Right lobe of liver (tissue), 6 donors: ENCODE measurements at regions not wholly inside any gene's neighbourhood (a gene's known extent, or its start where the extent isn't known, plus 50 kb on each side); places are given as distances from the start of the nearest gene placed in this dataset.
A peak's percentile ranks its signal among the peaks of the same experiment; 100 is the strongest.

Source experiments
- ATAC-seq, 4 donors: fragments of 200-7000 bp; cut with Tn5 transposase; one replicate each; pipeline ENCODE4 v1.9.1; 2020; ENCODE audit warnings: mild to moderate bottlenecking in 4 of 4, moderate library complexity in 4 of 4
- DNase-seq, 3 donors: peaks; one replicate each; pipeline ENCODE4 v3.0.0-alpha.2; 2020
- H3K27ac ChIP-seq, 3 donors: fragments of 200-600 bp; one replicate each; pipeline ENCODE4 v1.8.0; 2022
- H3K27me3 ChIP-seq, 2 donors: fragments of 200-600 bp; one replicate each; pipeline ENCODE4 v1.8.0; 2022
- H3K36me3 ChIP-seq, 4 donors: fragments of 200-600 bp; sonication (generic) in 1 of 4; one replicate each; pipeline versions ENCODE4 v1.5.1 to v1.8.0; 2017 to 2022; ENCODE audit warnings: control low read depth in 1 of 4
- H3K4me1 ChIP-seq, 4 donors: fragments of 200-600 bp; sonication (generic) in 1 of 4; one replicate each; pipeline versions ENCODE4 v1.5.1 to v1.8.0; 2017 to 2022; ENCODE audit warnings: control low read depth in 1 of 4
- H3K4me3 ChIP-seq, 3 donors: fragments of 200-600 bp; one replicate each; pipeline ENCODE4 v1.8.0; 2022
- H3K9me3 ChIP-seq, 4 donors: fragments of 200-600 bp; sonication (generic) in 1 of 4; one replicate each; pipeline versions ENCODE4 v1.5.1 to v1.8.0; 2017 to 2022; ENCODE audit warnings: control low read depth in 1 of 4
- CTCF ChIP-seq, 4 donors: fragments of 200-600 bp in 3 of 4; fragments of 450-650 bp in 1 of 4; IDR thresholded peaks; one replicate each; pipeline versions ENCODE4 v1.5.1 to v1.8.0; 2016 to 2022; ENCODE audit warnings: antibody characterized with exemption in 4 of 4, mild to moderate bottlenecking in 2 of 4
- POLR2A ChIP-seq: fragments of 450-650 bp; IDR thresholded peaks from one replicate; pipeline ENCODE4 v1.6.1; 2017; ENCODE audit warnings: antibody characterized with exemption, mild to moderate bottlenecking
- WGBS: methylation state at CpG from one replicate; pipeline ENCODE4 v1.1.6; 2018; ENCODE audit warnings: low coverage, low lambda C conversion rate; ENCODE audit not compliant: insufficient coverage; ENCODE audit errors: missing lambda C conversion rate; 5-methylcytosine and 5-hydroxymethylcytosine counted together
- intact Hi-C, 2 donors: fragments of 100-400 bp; cut with DNase I; formaldehyde crosslinking; loops; one replicate each; pipeline versions ENCODE4 v1.11.2 to v1.14.1; 2022
- donor health status: DM: no; HTN: yes; CAD: no.
- donor health status: DM: no; HTN: no; CAD: no.
- donor health status: DM: no; HTN: no; CAD: no.
- donor health status: DM: no; HTN: yes; CAD: no.
- donor health status: DM: no; HTN: yes; CAD: no.

GRCh38 chr18:78419171-78419570 is 560.4 kb upstream of the SALL3 start:
- WGBS: 68% methylated on average over 7 of the region's 7 CpGs
- TF ChIP-seq CTCF (IDR thresholded peaks at IDR 0.05) (no peak), POLR2A (no peak)
- no peak overlapping the region for H3K4me3 ChIP-seq
- intact Hi-C loops: no loop called here
- no peaks in the 10 kb centered on the region for H3K4me1 ChIP-seq
- H3K9me3 ChIP-seq: no peaks in the 10 kb centered on the region
- DNase-seq: no peak
- H3K36me3 ChIP-seq: no peaks in the 10 kb centered on the region
- H3K27me3 ChIP-seq: no peaks in the 10 kb centered on the region
- ATAC-seq: no peak
- no peak overlapping the region for H3K27ac ChIP-seq

DNA sequence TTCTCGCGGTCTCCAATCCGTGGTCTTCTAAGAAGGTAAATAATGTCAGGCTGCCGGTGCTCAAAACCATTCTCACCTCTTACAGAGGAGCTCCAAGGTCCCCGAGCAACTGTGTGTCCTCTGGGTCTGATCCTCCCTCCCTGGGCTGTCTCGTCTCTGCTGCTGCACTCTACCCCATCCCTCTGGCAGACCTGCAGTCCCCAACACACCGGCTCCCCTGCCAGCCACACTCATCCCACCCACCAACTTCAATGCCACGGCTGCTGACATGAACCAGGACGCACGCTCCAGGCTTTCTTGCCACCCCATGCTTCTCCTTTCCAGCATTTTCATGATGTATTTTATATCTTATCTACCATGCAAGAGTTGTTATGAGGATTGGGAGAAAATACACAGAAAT is 559.5 kb upstream of the SALL3 start:
- DNase-seq: no peak
- peak in 1 of 4 donors; percentile 30 for ATAC-seq
- WGBS: 61% methylated on average over 10 of the region's 10 CpGs
- H3K4me1 ChIP-seq: no peaks in the 10 kb centered on the region
- H3K9me3 ChIP-seq: no peaks in the 10 kb centered on the region
- H3K36me3 ChIP-seq: no peaks in the 10 kb centered on the region
- TF ChIP-seq POLR2A (no peak), CTCF (IDR thresholded peaks at IDR 0.05) (no peak)
- H3K27me3 ChIP-seq: no peaks in the 10 kb centered on the region
- no peak overlapping the region for H3K4me3 ChIP-seq
- H3K27ac ChIP-seq: no peak overlapping the region
- intact Hi-C loops: no loop called here

- TF ChIP-seq POLR2A (no peak), CTCF (IDR thresholded peaks at IDR 0.05) (no peak)
- whole genome bisulfite sequencing: no CpG with 5 or more reads among the region's 1 CpG
- H3K36me3 ChIP-seq: no peaks in the 10 kb centered on the region
- no peaks in the 10 kb centered on the region for H3K4me1 ChIP-seq
- H3K9me3 ChIP-seq: no peaks in the 10 kb centered on the region
- H3K4me3 ChIP-seq: no peak overlapping the region
- no peak overlapping the region for H3K27ac ChIP-seq
- intact Hi-C loops: no loop called here
- ATAC-seq (peak in 1 of 4 donors; percentile 31), DNase-seq (no peak)
- H3K27me3 ChIP-seq: no peaks in the 10 kb centered on the region
Observed at GRCh38 chr18:78421392-78421791, 558.2 kb upstream of the SALL3 start.

GRCh38 chr18:78422336-78422735 is 557.3 kb upstream of the SALL3 start:
- Histone ChIP-seq H3K27me3 (no peaks in the 10 kb centered on the region), H3K9me3 (no peaks in the 10 kb centered on the region), H3K4me1 (no peaks in the 10 kb centered on the region), H3K4me3 (no peak overlapping the region), H3K27ac (no peak overlapping the region), H3K36me3 (no peaks in the 10 kb centered on the region)
- TF ChIP-seq CTCF (IDR thresholded peaks at IDR 0.05) (no peak), POLR2A (no peak)
- ATAC-seq (no peak), DNase-seq (no peak)
- intact Hi-C loops: no loop called here
- 57% methylated on average over 4 of the region's 7 CpGs for WGBS

GRCh38 chr18:78423811-78424210 is 555.8 kb upstream of the SALL3 start:
- no peaks in the 10 kb centered on the region for H3K4me1 ChIP-seq
- 74% methylated on average over 12 of the region's 12 CpGs for WGBS

More at GRCh38 chr18:78423811-78424210, 555.8 kb upstream of the SALL3 start:
- no peak for DNase-seq
- no peaks in the 10 kb centered on the region for H3K9me3 ChIP-seq
- no peak for ATAC-seq
- TF ChIP-seq CTCF (IDR thresholded peaks at IDR 0.05) (no peak), POLR2A (no peak)
- intact Hi-C loops: no loop called here
- no peaks in the 10 kb centered on the region for H3K36me3 ChIP-seq
- H3K27me3 ChIP-seq: no peaks in the 10 kb centered on the region
- no peak overlapping the region for H3K27ac ChIP-seq
- no peak overlapping the region for H3K4me3 ChIP-seq
